ENCODE measurements at regions not wholly inside any gene's neighbourhood (a gene's known extent, or its start where the extent isn't known, plus 50 kb on each side); places are given as distances from the start of the nearest gene placed in this dataset.

DNA sequence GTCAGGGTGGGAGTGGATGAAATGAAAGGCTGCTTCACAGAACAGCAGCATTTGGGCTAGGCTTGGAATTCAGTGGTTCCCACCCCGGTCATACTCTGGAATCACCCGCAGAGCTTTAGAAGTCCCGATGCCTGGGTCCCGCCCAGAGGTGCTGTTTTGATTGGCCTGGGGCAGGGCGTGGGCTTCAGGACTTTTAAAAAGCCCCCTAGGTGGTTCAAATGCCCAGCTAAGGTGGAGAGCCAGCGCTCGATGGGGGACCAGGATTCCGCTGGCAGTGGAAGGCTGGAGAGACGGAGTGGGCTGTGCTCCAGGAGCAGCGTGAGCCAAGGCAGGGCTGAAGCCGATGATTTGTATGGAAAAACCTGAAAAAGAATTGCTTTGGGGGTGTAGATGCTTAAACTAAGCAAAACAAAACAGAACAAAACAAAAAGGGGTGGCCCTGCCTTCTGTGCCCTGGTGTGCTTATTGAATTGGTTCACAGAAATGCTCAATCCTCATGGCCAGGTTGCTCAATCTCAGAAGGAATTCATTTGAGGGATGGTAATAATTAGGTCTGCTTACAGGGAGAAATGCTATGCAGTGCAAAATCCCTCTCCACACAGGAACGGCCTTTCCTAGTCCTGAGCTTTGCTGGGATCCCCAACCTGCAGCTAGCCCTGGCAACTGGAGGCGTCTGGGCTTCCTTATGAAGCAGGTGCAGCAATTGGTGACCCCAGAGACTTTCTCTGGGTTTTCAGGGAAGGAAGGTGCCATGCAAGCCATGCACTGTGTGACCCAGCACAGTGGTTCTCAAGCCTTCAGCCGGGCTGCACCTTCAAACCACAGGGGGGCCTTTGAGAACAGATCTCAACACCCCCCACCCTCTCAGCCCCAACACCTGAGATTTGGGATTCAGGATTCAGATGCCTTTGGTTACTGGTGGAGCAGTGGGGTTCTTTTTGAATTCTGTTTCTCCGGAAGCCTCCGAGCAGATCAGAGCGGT lies 174.0 kb upstream of the ZNF618 start:
- no peak overlapping the region for H3K4me3 ChIP-seq (ENCODE audit: low read length)
- DNase-seq (ENCODE audit: low read depth): no peak
- TF ChIP-seq, protein P1, sequence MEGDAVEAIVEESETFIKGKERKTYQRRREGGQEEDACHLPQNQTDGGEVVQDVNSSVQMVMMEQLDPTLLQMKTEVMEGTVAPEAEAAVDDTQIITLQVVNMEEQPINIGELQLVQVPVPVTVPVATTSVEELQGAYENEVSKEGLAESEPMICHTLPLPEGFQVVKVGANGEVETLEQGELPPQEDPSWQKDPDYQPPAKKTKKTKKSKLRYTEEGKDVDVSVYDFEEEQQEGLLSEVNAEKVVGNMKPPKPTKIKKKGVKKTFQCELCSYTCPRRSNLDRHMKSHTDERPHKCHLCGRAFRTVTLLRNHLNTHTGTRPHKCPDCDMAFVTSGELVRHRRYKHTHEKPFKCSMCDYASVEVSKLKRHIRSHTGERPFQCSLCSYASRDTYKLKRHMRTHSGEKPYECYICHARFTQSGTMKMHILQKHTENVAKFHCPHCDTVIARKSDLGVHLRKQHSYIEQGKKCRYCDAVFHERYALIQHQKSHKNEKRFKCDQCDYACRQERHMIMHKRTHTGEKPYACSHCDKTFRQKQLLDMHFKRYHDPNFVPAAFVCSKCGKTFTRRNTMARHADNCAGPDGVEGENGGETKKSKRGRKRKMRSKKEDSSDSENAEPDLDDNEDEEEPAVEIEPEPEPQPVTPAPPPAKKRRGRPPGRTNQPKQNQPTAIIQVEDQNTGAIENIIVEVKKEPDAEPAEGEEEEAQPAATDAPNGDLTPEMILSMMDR (conservative IDR thresholded peaks at IDR 0.05; ENCODE audit: low read depth, low read length): no peak

DNA sequence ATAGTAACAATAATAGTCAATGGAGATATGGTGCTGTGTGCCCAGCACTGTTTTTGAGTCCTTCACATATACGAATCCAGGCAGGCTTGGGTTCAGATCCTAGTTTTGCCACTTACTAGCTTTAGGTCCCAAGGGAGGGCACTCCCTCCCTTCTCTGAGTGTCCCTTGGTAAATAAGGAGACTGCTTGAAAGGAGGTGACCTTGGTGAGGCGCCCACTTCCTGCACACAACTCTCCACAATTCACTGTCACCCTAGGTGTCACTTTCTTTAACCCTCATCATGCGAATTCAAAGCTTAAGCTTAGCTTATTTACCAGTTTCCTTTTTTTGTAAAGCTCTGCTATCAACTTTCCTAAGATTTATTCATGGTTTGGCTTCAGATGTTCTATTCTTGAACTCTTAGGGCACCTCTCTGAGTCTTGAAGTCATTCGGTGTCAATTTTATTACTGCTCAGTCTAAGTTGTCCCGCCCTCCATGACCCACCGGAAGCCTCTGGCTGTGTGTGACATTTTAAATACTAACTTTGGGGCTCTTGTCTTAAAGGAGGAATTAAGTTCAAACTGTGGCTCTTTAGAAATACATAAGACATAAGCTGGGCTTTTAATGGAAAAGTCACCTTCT lies 170.7 kb upstream of the ZNF618 start:
- TF ChIP-seq, protein P1 (conservative IDR thresholded peaks at IDR 0.05; ENCODE audit: low read depth, low read length): no peak
- DNase-seq (ENCODE audit: low read depth): no peak
- no peak overlapping the region for H3K4me3 ChIP-seq (ENCODE audit: low read length)

DNA sequence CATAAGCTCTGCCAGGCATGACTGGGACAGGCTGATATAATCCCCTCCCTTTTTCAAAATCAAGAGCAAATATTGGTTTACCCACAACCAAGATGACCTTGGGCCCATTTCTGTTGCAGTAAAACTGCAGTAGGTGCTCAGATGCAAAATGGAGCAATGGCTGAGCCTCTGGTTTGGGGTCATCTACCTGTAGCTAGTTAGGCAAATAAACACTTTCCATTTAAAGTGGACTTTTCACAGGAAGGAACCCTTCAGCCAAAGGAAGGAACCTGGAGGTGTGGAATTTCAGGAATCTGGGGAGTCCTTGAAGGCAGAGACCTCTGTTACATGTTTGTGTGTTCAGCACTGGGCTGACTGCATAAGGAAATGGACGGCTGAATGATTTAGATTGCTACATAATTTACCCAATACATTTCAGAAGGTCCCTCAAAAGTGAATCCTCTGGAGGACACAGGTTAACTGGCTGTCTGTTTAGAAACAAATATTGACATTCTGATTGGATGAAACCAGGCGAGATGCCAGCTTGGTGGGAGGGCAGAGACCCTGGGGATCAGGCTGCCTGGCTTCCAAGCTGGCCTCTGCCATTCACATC lies 170.1 kb upstream of the ZNF618 start:
- TF ChIP-seq, protein P1 (conservative IDR thresholded peaks at IDR 0.05; ENCODE audit: low read depth, low read length): no peak
- no peak for DNase-seq (ENCODE audit: low read depth)
- no peak overlapping the region for H3K4me3 ChIP-seq (ENCODE audit: low read length)

DNA sequence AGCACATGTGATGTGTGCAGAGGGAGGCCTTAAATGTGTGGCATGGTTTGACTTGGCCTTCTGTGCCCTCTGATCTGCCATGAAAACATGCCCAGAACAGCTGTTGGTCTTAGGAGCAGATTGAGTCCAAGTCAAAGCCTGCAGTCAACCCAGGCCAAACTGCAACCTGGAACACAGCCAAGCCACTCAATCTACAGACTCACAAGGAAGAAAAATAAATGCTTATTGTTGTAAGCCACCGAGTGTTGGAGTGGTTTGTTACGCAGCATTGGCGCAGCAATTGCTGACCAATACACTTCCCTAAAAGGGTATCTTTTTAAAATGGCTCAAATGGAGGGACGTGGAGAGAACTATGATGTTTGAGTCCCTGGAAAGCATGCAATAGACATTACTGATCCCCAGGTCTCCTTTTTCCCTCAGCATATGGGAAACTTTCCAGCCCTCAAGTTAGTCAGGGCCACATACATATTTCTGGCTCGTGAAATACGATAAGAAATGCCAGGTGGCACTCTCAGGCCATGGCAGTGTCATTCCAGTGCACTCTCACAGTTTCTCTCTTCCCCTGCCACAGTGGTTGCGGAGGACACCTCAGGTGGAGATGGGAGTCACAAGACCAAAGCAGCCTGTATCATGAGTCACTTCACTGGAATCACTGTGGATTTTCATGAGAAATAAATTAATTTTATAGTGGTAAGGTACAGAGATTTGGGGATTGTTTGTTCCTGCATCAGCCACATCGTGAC lies 168.0 kb upstream of the ZNF618 start:
- no peak overlapping the region for H3K4me3 ChIP-seq (ENCODE audit: low read length)
- no peak for DNase-seq (ENCODE audit: low read depth)
- TF ChIP-seq, protein P1 (conservative IDR thresholded peaks at IDR 0.05; ENCODE audit: low read depth, low read length): no peak

DNA sequence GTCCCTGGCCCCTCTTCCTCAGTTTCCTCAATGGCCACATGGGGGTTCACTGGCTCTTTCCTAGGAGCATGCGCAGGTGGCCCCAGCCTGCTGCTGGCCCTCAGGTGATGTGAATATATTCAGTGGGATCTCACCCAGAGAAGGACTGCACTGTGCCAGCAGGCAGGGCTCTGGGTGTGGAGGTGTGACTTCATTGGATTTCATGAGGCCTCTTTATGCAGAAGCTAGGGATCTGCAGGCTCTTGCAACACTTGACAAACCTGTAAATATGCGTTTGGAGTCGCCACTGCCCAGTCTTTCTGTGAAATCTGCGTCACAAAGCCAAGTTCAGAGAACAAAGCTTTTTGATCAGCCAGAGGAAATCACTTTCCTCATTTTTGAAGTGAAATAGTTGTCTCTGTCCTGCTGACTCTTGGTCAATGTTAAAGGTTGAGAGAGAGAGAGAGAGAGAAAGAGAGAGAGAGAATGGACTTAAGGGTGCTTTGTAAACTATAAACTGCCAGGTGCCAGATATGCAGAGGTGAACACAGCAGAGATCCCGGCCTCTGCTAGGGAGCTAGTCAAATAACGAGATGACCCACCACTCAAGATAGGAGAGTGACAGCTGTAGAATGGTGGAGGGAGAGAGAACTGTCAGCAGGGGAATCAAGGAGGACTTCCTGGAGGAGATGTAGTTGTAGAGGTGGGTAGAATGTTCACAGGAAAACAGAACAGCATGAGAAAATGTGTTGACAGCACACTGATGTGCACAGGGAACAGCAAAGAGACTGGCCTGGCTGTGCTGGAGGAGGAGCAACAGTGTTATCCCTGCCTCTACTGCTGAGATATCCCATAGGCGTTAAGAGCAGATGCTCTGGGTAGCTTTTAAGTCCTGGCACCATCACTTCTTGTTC lies 167.0 kb upstream of the ZNF618 start:
- no peak for DNase-seq (ENCODE audit: low read depth)
- TF ChIP-seq, protein P1 (conservative IDR thresholded peaks at IDR 0.05; ENCODE audit: low read depth, low read length): no peak

DNA sequence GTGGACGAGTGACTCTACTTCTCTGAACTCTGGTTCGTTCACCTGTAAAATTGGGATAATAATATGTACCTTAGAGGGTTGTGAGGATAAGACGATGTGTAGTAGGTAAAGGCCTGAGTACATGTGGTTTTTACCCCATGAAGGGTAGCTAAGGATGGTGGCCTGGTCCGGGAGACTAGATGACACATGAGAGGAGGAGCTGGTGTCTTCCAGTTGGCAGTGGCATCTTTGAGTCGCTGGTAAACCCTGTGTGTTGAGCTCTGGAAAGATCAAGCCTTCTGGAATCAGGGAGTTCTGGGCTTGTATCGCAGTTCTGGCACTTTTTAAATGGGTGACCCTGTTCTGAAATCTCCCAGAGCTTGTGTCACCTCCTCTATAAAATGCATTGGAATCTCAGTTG lies 166.4 kb upstream of the ZNF618 start:
- DNase-seq (ENCODE audit: low read depth): no peak
- no peak overlapping the region for H3K4me3 ChIP-seq (ENCODE audit: low read length)
- TF ChIP-seq, protein P1 (conservative IDR thresholded peaks at IDR 0.05; ENCODE audit: low read depth, low read length): no peak

More for the DNA sequence above, 167.0 kb upstream of the ZNF618 start:
- no peak overlapping the region for H3K4me3 ChIP-seq (ENCODE audit: low read length)
